ENCODE measurements at regions not wholly inside any gene's neighbourhood (a gene's known extent, or its start where the extent isn't known, plus 50 kb on each side); places are given as distances from the start of the nearest gene placed in this dataset.

GRCh38 chr10:21270976-21271375 is 254.5 kb downstream of the SKIDA1 start:
- no peaks in the 10 kb centered on the region for H3K9me2 ChIP-seq (ENCODE audit: insufficient read depth, low read length)
- H3K9ac ChIP-seq (ENCODE audit: low read length): no peak overlapping the region
- no peak overlapping the region for H3K4me2 ChIP-seq (ENCODE audit: low read length)
- H3F3A ChIP-seq (ENCODE audit: insufficient read depth, low read length, poor library complexity, severe bottlenecking): no peaks in the 10 kb centered on the region
- no peak overlapping the region for H3K27ac ChIP-seq (ENCODE audit: low read length)
- no peaks in the 10 kb centered on the region for H3K27me3 ChIP-seq (ENCODE audit: insufficient read depth, low read depth, low read length)
- TF ChIP-seq CTCF (IDR thresholded peaks at IDR 0.05; ENCODE audit: poor library complexity, severe bottlenecking) (no peak), TAF1 (IDR thresholded peaks at IDR 0.05; ENCODE audit: low read depth) (no peak), RAD21 (conservative IDR thresholded peaks at IDR 0.05) (no peak), REST (IDR thresholded peaks at IDR 0.05; ENCODE audit: borderline replicate concordance) (no peak), POLR2AphosphoS5 (IDR thresholded peaks at IDR 0.05) (no peak), SMC3 (conservative IDR thresholded peaks at IDR 0.05; ENCODE audit: poor library complexity) (no peak), EP300 (conservative IDR thresholded peaks at IDR 0.05; ENCODE audit: poor library complexity, severe bottlenecking) (no peak), MXI1 (conservative IDR thresholded peaks at IDR 0.05; ENCODE audit: poor library complexity, severe bottlenecking) (no peak), EZH2 (IDR thresholded peaks at IDR 0.05; ENCODE audit: borderline replicate concordance, insufficient read depth, low read length, poor library complexity, severe bottlenecking) (no peak)
- H3K4me3 ChIP-seq (ENCODE audit: low read length): no peak overlapping the region
- no peak overlapping the region for H2AFZ ChIP-seq (ENCODE audit: low read depth, low read length)
- H3K9me3 ChIP-seq (ENCODE audit: low read length): no peaks in the 10 kb centered on the region
- no peaks in the 10 kb centered on the region for H3K36me3 ChIP-seq (ENCODE audit: insufficient read depth, low read length)
- H4K20me1 ChIP-seq (ENCODE audit: insufficient read depth): no peaks in the 10 kb centered on the region
- no peaks in the 10 kb centered on the region for H3K79me2 ChIP-seq (replicated peaks; ENCODE audit: insufficient read depth, low read length)

DNA sequence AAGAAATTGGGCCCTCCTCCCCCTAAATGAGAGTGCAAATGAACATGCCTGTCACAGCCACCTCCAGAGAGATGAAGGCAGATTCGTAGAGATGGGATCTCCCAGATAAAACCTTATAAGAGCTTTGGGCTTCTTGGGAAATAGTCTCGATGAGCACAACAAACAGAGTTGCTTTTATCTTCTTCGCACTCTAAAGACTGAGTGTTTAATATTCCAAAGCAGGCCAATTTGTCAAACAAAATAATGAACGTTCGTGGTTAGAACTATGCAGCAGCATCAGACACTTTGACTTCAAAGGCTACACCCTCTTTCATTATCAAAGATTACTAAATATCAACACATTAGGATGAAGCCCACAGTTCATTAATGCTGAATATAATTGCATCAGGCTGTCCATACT is 256.2 kb downstream of the SKIDA1 start:
- TF ChIP-seq MXI1 (conservative IDR thresholded peaks at IDR 0.05; ENCODE audit: poor library complexity, severe bottlenecking) (no peak), REST (IDR thresholded peaks at IDR 0.05; ENCODE audit: borderline replicate concordance) (no peak), CTCF (IDR thresholded peaks at IDR 0.05; ENCODE audit: poor library complexity, severe bottlenecking) (no peak), TAF1 (IDR thresholded peaks at IDR 0.05; ENCODE audit: low read depth) (no peak), RAD21 (conservative IDR thresholded peaks at IDR 0.05) (no peak), EP300 (conservative IDR thresholded peaks at IDR 0.05; ENCODE audit: poor library complexity, severe bottlenecking) (no peak), SMC3 (conservative IDR thresholded peaks at IDR 0.05; ENCODE audit: poor library complexity) (no peak), POLR2AphosphoS5 (IDR thresholded peaks at IDR 0.05) (no peak), EZH2 (IDR thresholded peaks at IDR 0.05; ENCODE audit: borderline replicate concordance, insufficient read depth, low read length, poor library complexity, severe bottlenecking) (no peak)

More for the DNA sequence above, 256.2 kb downstream of the SKIDA1 start:
- H3K79me2 ChIP-seq (replicated peaks; ENCODE audit: insufficient read depth, low read length): no peaks in the 10 kb centered on the region
- H3K36me3 ChIP-seq (ENCODE audit: insufficient read depth, low read length): no peaks in the 10 kb centered on the region
- H3K9me2 ChIP-seq (ENCODE audit: insufficient read depth, low read length): no peaks in the 10 kb centered on the region
- no peak overlapping the region for H3K27ac ChIP-seq (ENCODE audit: low read length)
- H3K4me3 ChIP-seq (ENCODE audit: low read length): no peak overlapping the region
- H3K4me2 ChIP-seq (ENCODE audit: low read length): no peak overlapping the region
- no peaks in the 10 kb centered on the region for H3K27me3 ChIP-seq (ENCODE audit: insufficient read depth, low read depth, low read length)
- H3F3A ChIP-seq (ENCODE audit: insufficient read depth, low read length, poor library complexity, severe bottlenecking): no peaks in the 10 kb centered on the region
- no peak overlapping the region for H3K9ac ChIP-seq (ENCODE audit: low read length)
- H2AFZ ChIP-seq (ENCODE audit: low read depth, low read length): no peak overlapping the region
- H3K9me3 ChIP-seq (ENCODE audit: low read length): no peaks in the 10 kb centered on the region
- H4K20me1 ChIP-seq (ENCODE audit: insufficient read depth): no peaks in the 10 kb centered on the region
